ENCODE measurements at regions not wholly inside any gene's neighbourhood (a gene's known extent, or its start where the extent isn't known, plus 50 kb on each side); places are given as distances from the start of the nearest gene placed in this dataset.

GRCh38 chr12:47383942-47384341, 304.2 kb upstream of the AMIGO2 start:
- Histone ChIP-seq H2AFZ (ENCODE audit: low read depth, low read length) (no peak overlapping the region), H3K4me3 (ENCODE audit: insufficient read depth in 1 of 2, low read depth in 1 of 2, low read length in 2 of 2) (no peak overlapping the region), H3K9ac (ENCODE audit: low read length) (no peak overlapping the region), H3K27ac (ENCODE audit: low read length, poor library complexity, severe bottlenecking) (no peak overlapping the region), H2BK15ac (ENCODE audit: low read depth, poor library complexity, severe bottlenecking) (no peak overlapping the region), H3K36me3 (ENCODE audit: control insufficient read depth in 1 of 2, insufficient read depth in 2 of 2, low read depth in 1 of 2, low read length in 2 of 2) (no peaks in the 10 kb centered on the region), H3K4me2 (ENCODE audit: low read length, poor library complexity, severe bottlenecking) (no peak overlapping the region), H4K91ac (ENCODE audit: low read length) (no peak overlapping the region), H2BK120ac (ENCODE audit: low read depth, low read length) (no peak overlapping the region), H2AK5ac (ENCODE audit: low read length, severe bottlenecking) (no peak overlapping the region), H3K79me1 (replicated peaks; ENCODE audit: low read length, poor library complexity, severe bottlenecking) (no peaks in the 10 kb centered on the region), H2BK5ac (ENCODE audit: low read depth, low read length, poor library complexity, severe bottlenecking) (no peak overlapping the region), H3K18ac (ENCODE audit: low read depth in 1 of 2, low read length in 2 of 2) (no peak overlapping the region), H3K23ac (ENCODE audit: low read length in 2 of 2) (no peak overlapping the region), H3K4ac (ENCODE audit: low read depth in 1 of 2, low read length in 2 of 2) (no peak overlapping the region), H3K27me3 (ENCODE audit: control insufficient read depth in 1 of 2, insufficient read depth in 1 of 2, low read length in 2 of 2) (peaks cover 5 to 10% of the 10 kb centered on the region in 2 experiments), H3K4me1 (ENCODE audit: control insufficient read depth, insufficient read depth, low read depth, low read length) (no peaks in the 10 kb centered on the region), H3K9me3 (ENCODE audit: control insufficient read depth, low read length) (no peaks in the 10 kb centered on the region), H4K8ac (ENCODE audit: low read length) (no peak overlapping the region), H2BK12ac (ENCODE audit: low read length in 2 of 2) (no peak overlapping the region), H3K14ac (ENCODE audit: low read length in 2 of 2) (no peak overlapping the region)
- DNase-seq: peak; percentile 10
- 70% methylated on average over 3 of the region's 4 CpGs for WGBS

DNA sequence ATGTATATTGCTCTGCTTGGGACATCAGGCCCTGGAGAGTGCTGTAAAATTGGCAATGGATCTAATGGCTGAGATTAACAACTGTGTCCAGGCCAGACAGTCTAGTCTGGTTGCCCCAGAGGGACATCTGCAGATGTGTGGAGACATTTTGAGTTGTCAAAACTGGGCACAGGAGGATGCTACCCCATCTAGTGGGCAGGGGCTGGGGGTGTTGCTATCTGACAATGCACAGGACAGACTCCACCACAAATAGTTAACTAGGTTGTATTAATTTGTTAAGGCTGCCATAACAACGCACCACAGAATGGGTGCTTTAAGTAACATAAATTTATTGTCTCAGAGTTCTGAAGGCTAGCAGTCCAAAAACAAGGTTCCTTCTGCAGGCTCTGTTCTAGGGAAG, 302.5 kb upstream of the AMIGO2 start:
- no peak overlapping the region for H2AFZ ChIP-seq (ENCODE audit: low read depth, low read length)
- no peaks in the 10 kb centered on the region for H3K27me3 ChIP-seq (ENCODE audit: control insufficient read depth in 1 of 2, insufficient read depth in 1 of 2, low read length in 2 of 2)
- no peaks in the 10 kb centered on the region for H3K9me3 ChIP-seq (ENCODE audit: control insufficient read depth, low read length)
- no peak overlapping the region for H2AK5ac ChIP-seq (ENCODE audit: low read length, severe bottlenecking)
- no peak overlapping the region for H2BK120ac ChIP-seq (ENCODE audit: low read depth, low read length)
- H3K27ac ChIP-seq (ENCODE audit: low read length, poor library complexity, severe bottlenecking): no peak overlapping the region
- H2BK12ac ChIP-seq (ENCODE audit: low read length in 2 of 2): no peak overlapping the region
- WGBS: 93% methylated on average over 1 of the region's 1 CpG
- no peak overlapping the region for H2BK15ac ChIP-seq (ENCODE audit: low read depth, poor library complexity, severe bottlenecking)
- H3K14ac ChIP-seq (ENCODE audit: low read length in 2 of 2): no peak overlapping the region
- H3K23ac ChIP-seq (ENCODE audit: low read length in 2 of 2): no peak overlapping the region
- H4K91ac ChIP-seq (ENCODE audit: low read length): no peak overlapping the region
- H4K8ac ChIP-seq (ENCODE audit: low read length): no peak overlapping the region
- no peak overlapping the region for H3K18ac ChIP-seq (ENCODE audit: low read depth in 1 of 2, low read length in 2 of 2)
- no peak overlapping the region for H3K9ac ChIP-seq (ENCODE audit: low read length)
- no peak for DNase-seq
- no peak overlapping the region for H2BK5ac ChIP-seq (ENCODE audit: low read depth, low read length, poor library complexity, severe bottlenecking)
- no peaks in the 10 kb centered on the region for H3K79me1 ChIP-seq (replicated peaks; ENCODE audit: low read length, poor library complexity, severe bottlenecking)
- H3K4me3 ChIP-seq (ENCODE audit: insufficient read depth in 1 of 2, low read depth in 1 of 2, low read length in 2 of 2): no peak overlapping the region
- H3K4me1 ChIP-seq (ENCODE audit: control insufficient read depth, insufficient read depth, low read depth, low read length): peaks cover 3% of the 10 kb centered on the region
- H3K36me3 ChIP-seq (ENCODE audit: control insufficient read depth in 1 of 2, insufficient read depth in 2 of 2, low read depth in 1 of 2, low read length in 2 of 2): no peaks in the 10 kb centered on the region
- no peak overlapping the region for H3K4me2 ChIP-seq (ENCODE audit: low read length, poor library complexity, severe bottlenecking)
- no peak overlapping the region for H3K4ac ChIP-seq (ENCODE audit: low read depth in 1 of 2, low read length in 2 of 2)

GRCh38 chr12:47378907-47379306, 299.1 kb upstream of the AMIGO2 start:
- no peak overlapping the region for H3K4me2 ChIP-seq (ENCODE audit: low read length, poor library complexity, severe bottlenecking)
- no peak overlapping the region for H2BK15ac ChIP-seq (ENCODE audit: low read depth, poor library complexity, severe bottlenecking)
- H3K79me1 ChIP-seq (replicated peaks; ENCODE audit: low read length, poor library complexity, severe bottlenecking): no peaks in the 10 kb centered on the region

DNA sequence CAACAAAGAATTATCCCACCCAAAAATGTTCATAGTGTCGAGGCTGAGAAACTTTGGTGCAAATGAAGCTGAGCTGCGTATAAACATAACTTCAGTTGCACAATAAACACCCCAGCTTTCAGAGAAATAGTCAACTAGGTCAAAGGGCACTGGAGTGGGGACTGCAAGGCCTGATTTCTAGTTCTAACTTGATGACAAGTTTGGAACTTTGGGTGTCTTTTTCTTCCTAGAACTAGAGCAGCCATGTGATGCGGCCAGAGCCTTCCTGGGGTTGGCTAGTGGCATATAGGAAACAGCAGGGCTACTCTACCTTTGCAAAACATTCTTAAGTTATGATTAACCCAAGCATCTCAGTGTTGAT, 298.4 kb upstream of the AMIGO2 start:
- Histone ChIP-seq H2AFZ (ENCODE audit: low read depth, low read length) (no peak overlapping the region), H2BK5ac (ENCODE audit: low read depth, low read length, poor library complexity, severe bottlenecking) (no peak overlapping the region), H3K4ac (ENCODE audit: low read depth in 1 of 2, low read length in 2 of 2) (no peak overlapping the region), H3K18ac (ENCODE audit: low read depth in 1 of 2, low read length in 2 of 2) (no peak overlapping the region), H3K36me3 (ENCODE audit: control insufficient read depth in 1 of 2, insufficient read depth in 2 of 2, low read depth in 1 of 2, low read length in 2 of 2) (no peaks in the 10 kb centered on the region), H3K79me1 (replicated peaks; ENCODE audit: low read length, poor library complexity, severe bottlenecking) (no peaks in the 10 kb centered on the region), H2AK5ac (ENCODE audit: low read length, severe bottlenecking) (no peak overlapping the region), H3K23ac (ENCODE audit: low read length in 2 of 2) (no peak overlapping the region), H3K14ac (ENCODE audit: low read length in 2 of 2) (no peak overlapping the region), H3K4me2 (ENCODE audit: low read length, poor library complexity, severe bottlenecking) (no peak overlapping the region), H3K9ac (ENCODE audit: low read length) (peak overlapping the region; percentile 86), H3K4me1 (ENCODE audit: control insufficient read depth, insufficient read depth, low read depth, low read length) (peaks cover 3% of the 10 kb centered on the region), H2BK12ac (ENCODE audit: low read length in 2 of 2) (no peak overlapping the region), H4K91ac (ENCODE audit: low read length) (no peak overlapping the region), H3K4me3 (ENCODE audit: insufficient read depth in 1 of 2, low read depth in 1 of 2, low read length in 2 of 2) (peak overlapping the region in 1 of 2 experiments; percentile 22), H2BK120ac (ENCODE audit: low read depth, low read length) (no peak overlapping the region), H3K27me3 (ENCODE audit: control insufficient read depth in 1 of 2, insufficient read depth in 1 of 2, low read length in 2 of 2) (no peaks in the 10 kb centered on the region), H4K8ac (ENCODE audit: low read length) (no peak overlapping the region), H3K27ac (ENCODE audit: low read length, poor library complexity, severe bottlenecking) (no peak overlapping the region), H3K9me3 (ENCODE audit: control insufficient read depth, low read length) (no peaks in the 10 kb centered on the region), H2BK15ac (ENCODE audit: low read depth, poor library complexity, severe bottlenecking) (no peak overlapping the region)
- WGBS: 68% methylated on average over 2 of the region's 3 CpGs
- DNase-seq: no peak

More at GRCh38 chr12:47378907-47379306, 299.1 kb upstream of the AMIGO2 start:
- Histone ChIP-seq H3K36me3 (ENCODE audit: control insufficient read depth in 1 of 2, insufficient read depth in 2 of 2, low read depth in 1 of 2, low read length in 2 of 2) (no peaks in the 10 kb centered on the region), H4K8ac (ENCODE audit: low read length) (no peak overlapping the region), H3K27ac (ENCODE audit: low read length, poor library complexity, severe bottlenecking) (no peak overlapping the region), H3K4me1 (ENCODE audit: control insufficient read depth, insufficient read depth, low read depth, low read length) (peaks cover 3% of the 10 kb centered on the region), H2AK5ac (ENCODE audit: low read length, severe bottlenecking) (no peak overlapping the region), H3K18ac (ENCODE audit: low read depth in 1 of 2, low read length in 2 of 2) (no peak overlapping the region), H3K4me3 (ENCODE audit: insufficient read depth in 1 of 2, low read depth in 1 of 2, low read length in 2 of 2) (no peak overlapping the region), H2BK5ac (ENCODE audit: low read depth, low read length, poor library complexity, severe bottlenecking) (no peak overlapping the region), H2AFZ (ENCODE audit: low read depth, low read length) (no peak overlapping the region), H2BK120ac (ENCODE audit: low read depth, low read length) (no peak overlapping the region), H3K9me3 (ENCODE audit: control insufficient read depth, low read length) (no peaks in the 10 kb centered on the region), H3K27me3 (ENCODE audit: control insufficient read depth in 1 of 2, insufficient read depth in 1 of 2, low read length in 2 of 2) (no peaks in the 10 kb centered on the region), H4K91ac (ENCODE audit: low read length) (no peak overlapping the region), H3K14ac (ENCODE audit: low read length in 2 of 2) (no peak overlapping the region), H2BK12ac (ENCODE audit: low read length in 2 of 2) (no peak overlapping the region), H3K4ac (ENCODE audit: low read depth in 1 of 2, low read length in 2 of 2) (no peak overlapping the region), H3K23ac (ENCODE audit: low read length in 2 of 2) (no peak overlapping the region), H3K9ac (ENCODE audit: low read length) (no peak overlapping the region)
- no peak for DNase-seq
